ENCODE measurements at regions not wholly inside any gene's neighbourhood (a gene's known extent, or its start where the extent isn't known, plus 50 kb on each side); places are given as distances from the start of the nearest gene placed in this dataset.
A peak's percentile ranks its signal among the peaks of the same experiment; 100 is the strongest.

GRCh38 chr13:37944081-37944868 lies 74.7 kb upstream of the TRPC4 start:
- intact Hi-C loops (cut with DNase I): no loop called here

GRCh38 chr13:37942929-37943328 lies 73.4 kb upstream of the TRPC4 start:
- H3K27ac ChIP-seq: no peak overlapping the region
- no peaks in the 10 kb centered on the region for H3K27me3 ChIP-seq
- H3K4me1 ChIP-seq: peaks cover 0 to 9% (median 0%) of the 10 kb centered on the region in 3 donors
- no peak overlapping the region for H3K4me3 ChIP-seq
- intact Hi-C loops (cut with DNase I): no loop called here
- no peaks in the 10 kb centered on the region for H3K36me3 ChIP-seq
- ATAC-seq: no peak
- no peaks in the 10 kb centered on the region for H3K9me3 ChIP-seq
- TF ChIP-seq CTCF (IDR thresholded peaks at IDR 0.05): no peak
- FAIRE-seq: no peak
- no peak for DNase-seq

More at GRCh38 chr13:37944081-37944868, 74.7 kb upstream of the TRPC4 start:
- Histone ChIP-seq H3K27ac (no peak overlapping the region), H3K9me3 (no peaks in the 10 kb centered on the region), H3K27me3 (no peaks in the 10 kb centered on the region), H3K36me3 (no peaks in the 10 kb centered on the region), H3K4me1 (peaks cover 0 to 9% (median 0%) of the 10 kb centered on the region in 3 donors), H3K4me3 (no peak overlapping the region)
- FAIRE-seq (no peak), DNase-seq (no peak), ATAC-seq (no peak)
- TF ChIP-seq CTCF (IDR thresholded peaks at IDR 0.05): no peak
- WGBS, 2 donors: 70 to 84% methylated on average over 10 of the region's 10 CpGs

- FAIRE-seq: no peak
- DNase-seq: peak in 1 of 6 donors; percentile 9
- Histone ChIP-seq H3K9me3 (no peaks in the 10 kb centered on the region), H3K27me3 (no peaks in the 10 kb centered on the region), H3K27ac (no peak overlapping the region), H3K36me3 (no peaks in the 10 kb centered on the region), H3K4me3 (no peak overlapping the region), H3K4me1 (no peaks in the 10 kb centered on the region)
- intact Hi-C loops (cut with DNase I): no loop called here
- ATAC-seq: no peak
- TF ChIP-seq CTCF (IDR thresholded peaks at IDR 0.05): no peak
- 68 to 80% methylated on average over 25 of the region's 25 CpGs for WGBS, 2 donors
Observed at GRCh38 chr13:37934339-37935191, 65.0 kb upstream of the TRPC4 start.

GRCh38 chr13:37929308-37929707 lies 59.7 kb upstream of the TRPC4 start:
- H3K9me3 ChIP-seq: no peaks in the 10 kb centered on the region
- DNase-seq: no peak
- no peak for TF ChIP-seq CTCF (IDR thresholded peaks at IDR 0.05)
- no peak for FAIRE-seq
- H3K4me1 ChIP-seq: no peaks in the 10 kb centered on the region
- WGBS, 2 donors: 42 to 51% methylated on average over 4 of the region's 4 CpGs
- no peaks in the 10 kb centered on the region for H3K36me3 ChIP-seq
- no peak for ATAC-seq
- H3K4me3 ChIP-seq: no peak overlapping the region
- H3K27ac ChIP-seq: no peak overlapping the region
- intact Hi-C loops (cut with DNase I): no loop called here
- no peaks in the 10 kb centered on the region for H3K27me3 ChIP-seq
